NOMO-1 treated with dmso at 0.1 percent for 144 hours (cell line): ENCODE measurements at regions not wholly inside any gene's neighbourhood (a gene's known extent, or its start where the extent isn't known, plus 50 kb on each side); places are given as distances from the start of the nearest gene placed in this dataset.
"Not testable (repeated sequence)": the region's sequence is repeated elsewhere in the genome, so short reads cannot be mapped to it uniquely, and the experiment has no call there.

Source experiments
- DNase-seq: peaks from one replicate; lab custom pipeline; 2025; ENCODE audit not compliant: unreplicated experiment; lab: John Stamatoyannopoulos, UW

DNA sequence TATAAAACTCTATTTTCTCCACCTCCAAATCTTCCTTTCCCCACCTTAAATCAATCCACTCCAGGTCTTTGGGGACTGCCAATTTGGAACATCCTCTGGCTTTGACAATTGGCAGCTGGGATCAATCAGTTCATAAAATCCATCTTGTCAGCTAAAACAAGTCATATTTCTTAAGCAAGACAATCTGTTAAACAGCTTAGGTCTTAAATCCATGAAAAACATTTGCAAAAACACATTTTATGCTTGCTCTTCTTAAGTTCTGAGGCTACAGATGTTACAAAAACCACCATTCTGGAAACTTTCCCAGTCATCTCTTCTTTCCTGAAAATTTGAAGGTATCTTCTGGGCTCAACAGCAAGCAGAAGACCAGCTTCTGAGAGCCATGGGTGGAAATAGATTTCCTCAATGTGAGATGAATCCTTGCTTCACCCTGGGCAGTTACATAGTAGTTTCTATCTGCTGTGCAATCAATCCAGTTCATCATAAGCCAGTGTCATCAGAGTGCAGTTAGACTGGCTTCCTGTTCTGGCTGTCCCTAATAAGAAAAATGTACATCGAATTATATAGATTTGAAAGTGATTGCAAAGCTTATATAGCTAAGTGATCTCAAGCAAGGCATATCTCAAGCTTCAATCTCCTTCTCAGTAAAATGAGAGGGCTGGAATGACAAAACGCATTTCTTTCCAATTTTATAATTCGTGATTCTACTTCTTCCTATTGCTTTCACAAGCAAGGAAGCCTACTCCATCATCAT lies 402.7 kb upstream of the INTU start:
- DNase-seq: no peak

DNA sequence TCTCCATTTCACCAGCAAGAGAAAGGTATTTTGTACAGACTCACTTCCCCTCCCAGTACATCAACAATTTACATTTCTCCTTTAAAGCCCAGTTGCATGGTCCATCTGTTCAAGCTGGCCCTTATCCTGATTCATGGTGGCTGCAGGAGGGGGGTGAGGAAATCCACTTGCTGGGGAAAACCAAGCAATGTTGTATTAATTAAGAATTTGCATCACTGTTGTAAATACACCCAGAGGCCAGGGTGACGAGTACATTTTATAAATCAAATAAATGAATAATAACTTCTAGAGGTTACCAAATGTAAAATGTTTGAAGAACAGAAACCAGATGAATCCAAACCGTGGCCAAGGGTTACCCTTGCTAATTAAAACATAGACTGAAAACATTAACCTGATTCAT lies 395.9 kb upstream of the INTU start:
- DNase-seq: no peak

DNA sequence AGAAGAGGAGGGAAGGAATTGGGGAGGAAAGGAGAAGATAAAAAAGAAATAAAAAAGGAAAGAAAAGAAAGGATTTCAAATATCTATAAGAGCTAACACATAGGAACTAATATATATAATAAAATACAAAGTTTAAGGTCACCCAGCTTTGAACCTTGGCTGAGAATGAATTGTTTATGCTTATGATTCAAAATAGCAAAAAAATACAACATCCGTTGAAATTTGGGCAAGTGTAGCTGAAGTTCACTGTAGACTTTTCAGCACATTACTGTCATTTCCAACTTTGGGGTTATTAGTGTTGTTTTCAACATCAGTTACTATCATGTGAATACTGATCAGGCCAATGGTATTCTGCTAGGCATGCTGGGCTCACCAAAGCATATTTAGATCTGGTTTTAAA lies 395.2 kb upstream of the INTU start:
- DNase-seq: no peak

DNA sequence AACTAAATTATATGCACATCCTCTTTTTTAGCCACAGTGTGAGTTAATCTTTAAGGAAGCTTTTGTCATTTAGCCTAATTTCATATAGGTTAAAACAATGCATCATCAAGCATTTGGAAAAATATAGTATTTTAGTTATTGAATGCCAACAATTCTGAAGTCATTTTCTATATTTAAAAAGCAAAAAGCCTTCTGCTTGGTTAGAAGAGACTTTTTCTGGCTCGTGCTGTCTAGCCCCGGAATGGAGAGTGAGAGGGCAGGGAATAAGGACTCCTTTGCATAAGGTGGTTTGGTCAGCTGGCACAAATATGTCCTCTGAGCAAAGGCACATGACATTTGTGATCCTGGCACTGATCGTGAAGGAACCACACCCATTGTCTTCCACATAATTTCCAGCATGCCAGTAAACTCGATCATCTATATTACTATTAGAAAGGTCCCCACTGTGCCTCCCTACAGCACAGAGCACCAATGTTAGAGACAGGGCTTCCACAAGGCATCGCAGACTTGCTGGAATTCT lies 393.7 kb upstream of the INTU start:
- no peak for DNase-seq

DNA sequence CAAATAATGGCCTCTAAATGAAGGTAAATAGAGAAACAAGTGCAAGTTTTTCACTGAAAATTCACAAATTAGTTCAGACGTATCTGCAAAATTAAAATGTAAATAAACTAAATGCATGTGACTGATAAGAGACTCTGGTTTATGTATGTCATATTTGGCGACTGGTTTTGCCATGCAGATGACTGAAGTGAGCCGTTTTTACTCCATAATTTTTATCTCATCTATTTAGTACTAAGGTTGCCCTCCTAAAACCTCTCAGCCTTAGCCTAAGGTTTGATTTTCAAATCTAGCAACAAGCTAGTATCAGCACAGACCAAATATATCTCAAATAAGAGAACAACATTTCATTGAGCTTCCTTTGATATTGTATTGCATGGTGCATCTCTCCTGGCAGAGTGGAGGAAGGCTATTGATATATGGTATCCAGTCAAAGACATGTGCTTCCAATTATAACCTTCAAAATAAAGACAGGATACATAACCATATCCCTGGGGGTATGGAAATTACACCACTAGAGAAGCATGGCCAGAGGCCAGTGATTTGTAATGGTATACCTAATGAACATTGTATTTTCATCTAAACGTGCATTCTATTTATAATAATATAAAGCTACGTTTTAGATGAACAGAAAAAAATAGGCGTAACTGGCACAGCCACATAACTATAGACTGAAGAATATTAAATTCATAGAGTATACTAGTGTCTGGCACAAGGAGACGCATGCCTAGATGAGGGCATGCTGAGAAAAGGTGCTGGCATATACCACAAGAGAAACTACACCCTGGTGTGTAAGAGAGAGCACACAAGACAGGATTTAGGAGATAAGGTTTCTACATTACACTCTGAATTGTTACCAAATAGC lies 392.6 kb upstream of the INTU start:
- no peak for DNase-seq

DNA sequence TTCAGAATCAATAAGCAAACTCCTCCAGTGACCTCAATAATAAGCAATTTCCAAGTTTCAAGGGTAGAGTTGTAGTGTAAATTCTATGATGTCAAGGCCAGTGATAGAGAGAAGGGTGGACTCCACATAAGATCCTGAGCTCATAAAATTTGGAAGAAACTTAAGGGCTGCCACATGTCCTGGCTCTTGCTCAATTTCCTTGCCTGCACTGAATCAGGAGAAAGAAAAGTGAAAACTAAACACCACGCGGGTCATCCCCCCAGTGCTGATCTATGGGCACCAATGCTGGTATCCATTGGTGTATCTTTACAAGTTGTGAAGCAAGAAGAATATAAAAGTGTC lies 392.0 kb upstream of the INTU start:
- DNase-seq: no peak

DNA sequence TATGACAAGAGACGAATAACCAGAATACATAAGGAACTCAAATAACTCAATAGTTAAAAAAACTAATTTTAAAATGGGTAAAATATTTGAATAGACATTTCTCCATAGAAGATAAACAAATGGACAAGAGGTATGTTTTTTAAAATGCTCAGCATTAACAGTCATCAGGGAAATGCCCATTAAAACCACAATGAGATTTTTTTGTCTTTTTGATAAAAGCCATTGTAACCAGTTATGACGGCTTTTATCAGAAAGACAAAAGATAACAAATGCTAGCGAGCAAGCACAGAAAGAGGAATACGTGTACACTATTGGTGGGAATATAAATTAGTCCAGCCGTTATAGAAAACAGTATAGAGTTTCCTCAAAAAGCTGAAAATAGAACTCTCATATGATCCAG lies 388.2 kb upstream of the INTU start:
- DNase-seq: no peak

DNA sequence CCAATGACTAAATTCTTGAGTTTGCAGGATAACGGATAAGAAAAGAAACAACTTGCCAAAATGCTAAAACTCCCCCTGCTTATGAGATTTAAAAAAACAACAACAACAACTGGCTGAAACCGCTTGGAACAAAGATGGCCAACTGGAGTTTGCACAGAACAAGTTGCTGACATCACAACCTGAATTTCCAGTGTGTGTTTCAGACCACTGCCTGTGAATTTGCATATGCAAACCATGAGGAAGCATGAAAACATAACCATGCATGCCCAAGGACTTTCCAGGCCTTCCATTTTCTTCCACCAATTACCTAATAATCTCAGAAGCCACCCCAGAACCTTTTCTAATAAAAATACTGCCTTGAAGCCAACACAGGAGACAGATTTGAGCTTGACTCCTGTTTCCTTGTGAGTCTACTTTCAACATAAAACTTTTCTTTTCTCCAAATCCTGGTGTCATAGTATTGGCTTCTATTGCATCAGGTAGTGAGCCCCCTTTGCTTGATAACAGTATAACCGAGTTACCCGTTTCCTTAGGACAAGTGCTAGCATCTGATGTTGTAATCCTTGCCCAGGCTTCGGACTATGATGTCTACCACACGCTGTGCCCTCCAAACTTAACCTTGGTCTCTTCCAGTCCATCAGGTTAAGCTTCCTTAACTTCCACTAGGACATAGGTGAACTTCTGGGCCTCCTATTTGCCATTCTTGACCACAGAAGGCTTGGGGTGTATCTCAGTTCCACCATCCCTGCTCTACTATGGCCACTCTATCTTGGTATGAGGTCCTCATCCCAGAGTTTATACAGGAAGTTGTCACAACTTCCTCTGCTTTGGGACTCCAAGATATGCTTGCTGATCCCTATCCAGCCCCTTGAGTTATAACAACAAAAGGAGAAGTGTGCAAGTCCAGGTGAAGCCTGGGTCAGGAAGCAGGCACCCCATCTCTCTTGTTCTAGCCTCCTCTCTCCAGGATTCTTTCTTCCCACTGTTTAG lies 385.5 kb upstream of the INTU start:
- no peak for DNase-seq

DNA sequence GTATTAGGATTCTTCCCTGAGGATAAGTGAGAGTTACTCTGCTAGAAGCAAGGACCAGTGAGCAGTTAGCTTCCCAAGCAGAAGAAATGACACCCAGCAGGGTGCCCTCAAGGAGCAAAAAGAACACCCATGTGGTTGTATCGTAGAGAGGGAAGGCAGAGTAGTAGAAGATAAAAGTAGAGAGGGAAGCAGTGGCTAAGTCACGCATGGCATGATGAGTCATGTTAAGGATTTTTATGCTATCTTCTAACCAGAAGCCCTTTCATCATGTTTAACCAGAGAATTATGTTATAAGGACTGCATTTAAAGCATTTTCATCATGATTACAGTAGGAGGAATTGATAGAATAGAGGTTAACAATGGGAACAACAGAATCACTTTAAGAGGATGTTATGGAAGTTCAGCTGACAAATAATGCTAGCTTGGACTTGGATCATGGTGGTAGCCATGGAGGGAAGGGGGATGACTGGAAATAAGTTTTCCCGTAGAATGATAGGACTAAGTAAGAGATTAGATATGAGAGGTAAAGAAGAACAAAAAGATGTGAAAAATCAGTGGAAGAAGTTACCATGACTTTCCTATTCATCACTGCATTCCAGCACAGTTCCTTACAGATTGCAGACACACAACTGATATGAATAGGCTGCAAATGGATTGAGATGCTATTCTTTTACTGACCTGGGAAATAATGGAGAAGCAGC lies 383.5 kb upstream of the INTU start:
- DNase-seq: peak; percentile 37

DNA sequence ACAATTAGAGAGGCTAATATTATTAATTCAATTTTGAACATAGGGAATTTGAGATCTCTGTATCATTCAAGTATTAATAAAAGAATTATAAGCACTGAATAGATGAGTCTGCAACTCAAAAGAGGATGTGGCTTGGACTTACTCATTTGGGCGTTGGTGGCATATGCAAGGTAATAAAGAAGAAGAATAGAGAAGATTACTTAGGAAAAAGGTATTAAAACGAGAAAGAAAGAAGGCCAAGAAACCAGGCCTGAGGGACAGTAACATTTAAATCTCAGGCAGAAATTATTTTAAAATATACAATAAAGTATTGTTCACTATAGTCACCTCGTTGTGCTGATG lies 383.0 kb upstream of the INTU start:
- peak; percentile 36 for DNase-seq

DNA sequence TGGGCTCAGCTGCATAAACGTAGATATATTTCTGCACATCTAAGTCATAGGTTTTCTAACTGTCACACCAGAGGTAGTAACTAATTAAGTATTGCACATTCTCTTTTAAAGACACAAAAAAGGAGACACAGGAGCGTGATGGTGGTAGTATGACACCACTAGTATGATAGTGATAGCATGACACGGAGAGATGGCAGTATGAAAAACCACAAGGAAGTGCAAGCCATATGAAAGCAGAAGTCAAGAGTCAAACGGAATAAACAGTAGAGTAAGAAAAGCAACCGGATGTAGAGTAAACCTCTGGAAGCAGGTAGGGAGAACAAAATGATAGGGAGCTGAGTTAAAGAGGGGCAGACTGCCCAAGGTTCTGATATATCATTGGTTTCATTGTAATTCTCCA lies 382.2 kb upstream of the INTU start:
- DNase-seq: peak; percentile 77

DNA sequence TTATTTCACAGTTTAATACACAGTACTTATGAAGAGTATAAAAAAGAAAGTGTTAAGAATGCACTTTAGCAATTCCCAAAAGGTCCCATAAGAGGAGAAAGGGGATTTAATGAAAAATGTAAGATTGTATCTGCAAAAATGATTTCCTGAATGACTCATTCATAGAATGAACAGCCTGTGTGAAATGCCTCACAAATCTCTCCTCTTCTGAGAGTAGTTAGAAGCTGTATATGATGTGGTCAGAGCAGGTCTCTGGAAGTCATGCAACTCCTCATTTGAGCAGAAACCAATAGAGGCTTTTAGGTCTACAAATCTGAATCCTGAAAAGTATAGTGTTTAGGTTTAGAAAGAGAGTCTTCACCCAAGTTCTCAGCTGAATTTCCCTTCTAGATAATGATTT lies 381.3 kb upstream of the INTU start:
- peak; percentile 25 for DNase-seq

DNA sequence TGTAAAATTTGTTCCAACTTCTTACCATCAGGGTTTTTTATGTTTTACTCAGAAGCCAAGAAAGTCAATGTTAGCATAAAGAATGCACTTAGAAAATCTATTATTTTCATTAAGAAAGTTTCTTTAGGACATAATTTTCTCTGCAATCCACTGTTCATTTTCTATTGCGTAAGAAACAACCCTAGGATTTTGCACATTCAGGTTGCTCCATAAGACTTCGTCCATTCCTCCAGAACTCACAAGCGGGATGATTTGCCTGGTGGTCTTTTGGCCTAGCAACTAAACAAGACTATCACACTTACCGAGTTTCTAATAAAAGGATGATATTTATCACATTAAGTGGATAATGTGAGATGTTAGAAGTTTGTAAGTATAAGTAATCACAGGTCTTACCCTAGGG lies 376.3 kb upstream of the INTU start:
- DNase-seq: no peak

DNA sequence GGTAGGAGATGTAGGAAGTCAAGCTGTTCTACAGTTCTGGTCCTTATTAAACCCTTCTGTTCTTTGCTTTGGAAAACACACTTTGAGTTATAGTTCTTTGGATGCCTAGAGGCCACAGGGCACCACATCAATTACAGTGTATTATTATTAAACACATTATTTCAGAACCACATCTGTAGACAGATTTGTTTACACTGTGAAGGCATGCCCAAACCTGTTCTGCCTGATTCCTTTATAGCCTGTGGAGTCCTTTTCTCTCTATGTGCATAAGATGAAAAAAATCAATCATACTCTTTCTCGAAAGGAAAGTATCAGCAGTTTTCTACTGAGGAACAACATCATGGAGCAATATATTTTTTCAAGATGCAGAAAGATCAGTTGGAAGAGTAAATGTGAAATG lies 371.3 kb upstream of the INTU start:
- no peak for DNase-seq

DNA sequence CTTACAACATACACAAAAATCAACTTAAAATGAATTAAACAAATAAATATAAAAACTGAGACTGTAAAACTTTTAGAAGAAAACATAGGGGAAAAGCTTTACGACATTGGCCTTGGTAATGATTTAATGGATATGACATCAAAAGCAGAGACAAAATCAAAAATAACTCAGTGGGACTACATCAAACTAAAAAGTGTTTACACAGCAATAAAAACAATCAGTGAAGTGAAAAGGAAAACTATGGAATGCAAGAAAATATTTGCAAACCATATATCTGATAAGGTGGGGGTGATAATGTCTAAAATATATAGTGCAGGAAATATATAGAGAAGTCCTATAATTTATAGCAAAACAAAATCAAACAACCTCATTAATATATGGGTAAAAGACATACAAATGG lies 364.4 kb upstream of the INTU start:
- DNase-seq: no peak

DNA sequence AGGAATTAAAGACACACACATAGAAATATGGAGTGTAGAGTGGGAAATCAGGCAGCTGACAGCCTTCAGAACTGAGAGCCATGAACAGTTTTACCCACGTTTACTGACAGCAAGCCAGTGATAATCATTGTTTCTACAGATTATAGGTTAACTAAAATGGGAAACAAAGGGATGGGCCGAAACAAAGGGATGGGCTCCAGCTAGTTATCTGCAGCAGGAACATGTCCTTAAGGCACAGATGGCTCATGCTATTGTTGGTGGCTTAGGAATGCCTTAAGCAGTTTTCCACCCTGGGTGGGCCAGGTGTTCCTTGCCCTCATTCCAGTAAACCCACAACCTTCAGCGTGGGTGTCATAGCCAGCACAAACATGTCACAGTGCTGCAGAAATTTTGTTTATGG lies 355.7 kb upstream of the INTU start:
- DNase-seq: not testable (repeated sequence)

DNA sequence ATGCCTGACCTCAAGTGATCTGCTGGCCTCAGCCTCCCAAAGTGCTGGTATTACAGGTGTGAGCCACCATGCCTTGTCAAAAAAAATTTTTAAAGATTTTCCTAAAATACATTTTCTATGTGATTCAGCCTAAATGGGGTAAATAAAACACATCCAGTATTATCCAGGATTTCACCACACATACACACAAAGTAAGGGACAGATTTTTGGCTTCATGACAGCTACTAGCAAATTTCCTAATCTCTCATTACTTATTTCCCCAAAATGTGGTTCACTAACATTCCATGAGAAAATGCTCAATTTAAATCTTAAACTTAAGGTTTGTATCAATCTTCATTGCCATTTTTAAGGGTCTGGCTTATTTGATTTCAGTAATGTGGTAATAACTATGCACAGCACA lies 348.5 kb upstream of the INTU start:
- no peak for DNase-seq

DNA sequence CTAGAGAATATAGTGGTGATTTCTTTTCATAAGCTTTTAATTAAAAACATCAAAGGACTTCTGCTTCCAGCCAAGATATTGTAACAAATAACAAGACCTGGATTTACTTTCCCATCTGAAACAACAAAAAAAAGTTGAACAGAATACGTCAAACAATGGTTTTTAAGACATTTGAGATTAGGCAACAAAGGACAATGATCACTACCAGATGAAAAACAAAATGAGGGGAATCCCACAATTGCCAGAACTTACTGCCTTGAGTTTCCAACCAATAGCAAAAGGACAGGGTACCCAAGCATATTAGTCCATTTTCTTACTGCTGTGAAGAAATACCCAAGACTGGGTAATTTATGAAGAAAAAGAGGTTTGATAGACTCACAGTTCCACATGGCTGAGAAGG lies 341.4 kb upstream of the INTU start:
- DNase-seq: no peak

DNA sequence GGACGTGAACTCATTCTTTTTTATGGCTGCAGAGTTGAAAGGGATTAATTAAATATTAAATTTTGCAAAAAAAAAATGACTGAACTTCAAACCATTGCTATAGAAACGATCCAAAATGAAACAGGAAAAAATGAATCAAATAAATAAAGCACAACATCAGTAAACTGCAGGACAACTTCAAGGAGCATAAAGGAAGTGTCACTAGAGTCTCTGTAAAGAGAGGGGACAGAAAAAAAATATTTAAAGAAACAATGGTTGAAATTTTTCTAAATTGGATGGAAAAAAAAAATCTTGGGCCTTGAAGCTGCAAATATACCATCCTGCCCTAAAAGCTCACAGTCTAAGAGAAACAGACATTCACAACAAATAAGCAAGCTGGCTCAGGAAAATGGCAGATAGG lies 339.3 kb upstream of the INTU start:
- DNase-seq: no peak

DNA sequence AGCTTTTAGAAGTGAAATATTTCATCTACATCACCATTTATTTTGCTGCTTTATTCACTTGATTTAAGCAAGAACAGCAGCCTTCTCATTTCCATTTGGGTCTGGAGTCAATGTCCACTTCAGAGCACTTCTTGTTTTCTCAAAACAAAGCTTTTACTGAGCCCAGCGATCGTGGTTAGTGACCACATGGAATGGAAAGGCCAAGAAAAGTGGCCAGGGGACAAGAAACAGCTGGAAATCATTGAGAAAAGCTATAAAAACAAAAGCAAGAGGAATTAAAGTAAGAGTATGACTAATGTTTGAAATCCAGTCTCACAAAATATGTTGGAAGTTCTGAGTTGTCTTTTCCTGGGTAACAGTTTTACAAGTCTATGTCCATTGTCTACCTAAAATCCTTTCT lies 328.4 kb upstream of the INTU start:
- no peak for DNase-seq

DNA sequence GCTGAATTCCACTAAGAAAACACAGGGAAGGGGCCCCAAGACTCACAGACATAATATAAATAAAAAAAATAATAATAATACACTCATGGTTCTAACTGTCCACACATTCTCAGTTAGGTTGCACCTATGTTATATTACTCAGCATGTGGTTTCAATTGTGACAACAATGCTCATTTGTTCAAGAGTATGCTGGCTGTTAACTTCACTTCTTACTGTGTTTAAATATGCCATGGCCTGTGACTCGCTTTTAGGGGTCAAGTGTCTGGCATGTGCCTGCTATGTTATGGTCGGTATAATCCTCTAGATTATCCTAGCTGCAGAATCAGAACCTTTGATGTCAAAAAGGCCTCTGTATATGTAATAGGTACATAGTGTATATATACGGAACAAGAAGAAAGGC lies 324.8 kb upstream of the INTU start:
- no peak for DNase-seq
